Mononuclear cell (primary cell): ENCODE measurements at regions not wholly inside any gene's neighbourhood (a gene's known extent, or its start where the extent isn't known, plus 50 kb on each side); places are given as distances from the start of the nearest gene placed in this dataset.
"Not testable (repeated sequence)": the region's sequence is repeated elsewhere in the genome, so short reads cannot be mapped to it uniquely, and the experiment has no call there.

Source experiments
- H3K27me3 ChIP-seq: 2 replicates; pipeline ENCODE4 v1.6.0; 2011; ENCODE audit warnings: low read length, control low read depth; ENCODE audit not compliant: insufficient read depth
- H3K4me1 ChIP-seq: 2 replicates; pipeline ENCODE4 v1.5.1; 2011; ENCODE audit warnings: mild to moderate bottlenecking, low read length, control low read depth; ENCODE audit not compliant: insufficient read depth
- H3K4me3 ChIP-seq: 2 replicates; pipeline ENCODE4 v1.5.1; 2011; ENCODE audit warnings: mild to moderate bottlenecking, low read length, moderate library complexity
- H3K9me3 ChIP-seq: 2 replicates; pipeline ENCODE4 v1.5.1; 2011; ENCODE audit warnings: low read depth, mild to moderate bottlenecking, control low read depth, low read length

GRCh38 chr11:129711760-129712159 lies 103.9 kb upstream of the TMEM45B start:
- H3K27me3 ChIP-seq, result no peaks in the 10 kb centered on the region
- H3K9me3 ChIP-seq, result no peaks in the 10 kb centered on the region
- no peak overlapping the region for H3K4me3 ChIP-seq
- no peaks in the 10 kb centered on the region for H3K4me1 ChIP-seq

- H3K4me1 ChIP-seq, H3K27me3 ChIP-seq: not testable (repeated sequence)
Observed at GRCh38 chr11:129712486-129713240, 103.0 kb upstream of the TMEM45B start.

GRCh38 chr11:129719037-129719436 lies 96.6 kb upstream of the TMEM45B start:
- H3K4me1 ChIP-seq, result no peaks in the 10 kb centered on the region
- no peak overlapping the region for H3K4me3 ChIP-seq
- no peaks in the 10 kb centered on the region for H3K9me3 ChIP-seq
- H3K27me3 ChIP-seq, result no peaks in the 10 kb centered on the region

More at GRCh38 chr11:129712486-129713240, 103.0 kb upstream of the TMEM45B start:
- H3K9me3 ChIP-seq, H3K4me3 ChIP-seq: not testable (repeated sequence)

- no peaks in the 10 kb centered on the region for H3K9me3 ChIP-seq
- H3K4me1 ChIP-seq, result no peaks in the 10 kb centered on the region
- no peaks in the 10 kb centered on the region for H3K27me3 ChIP-seq
- no peak overlapping the region for H3K4me3 ChIP-seq
Observed at GRCh38 chr11:129720156-129720555, 95.5 kb upstream of the TMEM45B start.

GRCh38 chr11:129720994-129721393 lies 94.7 kb upstream of the TMEM45B start:
- H3K4me1 ChIP-seq, result no peaks in the 10 kb centered on the region
- no peak overlapping the region for H3K4me3 ChIP-seq
- H3K9me3 ChIP-seq, result no peaks in the 10 kb centered on the region
- no peaks in the 10 kb centered on the region for H3K27me3 ChIP-seq

- H3K27me3 ChIP-seq, result no peaks in the 10 kb centered on the region
- H3K4me3 ChIP-seq, result no peak overlapping the region
- H3K4me1 ChIP-seq, result no peaks in the 10 kb centered on the region
- no peaks in the 10 kb centered on the region for H3K9me3 ChIP-seq
Observed at GRCh38 chr11:129721685-129722084, 94.0 kb upstream of the TMEM45B start.

- no peaks in the 10 kb centered on the region for H3K9me3 ChIP-seq
- no peak overlapping the region for H3K4me3 ChIP-seq
- no peaks in the 10 kb centered on the region for H3K27me3 ChIP-seq
- no peaks in the 10 kb centered on the region for H3K4me1 ChIP-seq
Observed at GRCh38 chr11:129722529-129722928, 93.1 kb upstream of the TMEM45B start.

GRCh38 chr11:129723146-129723760 lies 92.4 kb upstream of the TMEM45B start:
- Histone ChIP-seq H3K9me3 (no peaks in the 10 kb centered on the region), H3K4me3 (no peak overlapping the region), H3K4me1 (no peaks in the 10 kb centered on the region), H3K27me3 (no peaks in the 10 kb centered on the region)

- H3K4me3 ChIP-seq, result no peak overlapping the region
- no peaks in the 10 kb centered on the region for H3K4me1 ChIP-seq
- no peaks in the 10 kb centered on the region for H3K9me3 ChIP-seq
- no peaks in the 10 kb centered on the region for H3K27me3 ChIP-seq
Observed at GRCh38 chr11:129723761-129724162, 91.9 kb upstream of the TMEM45B start.

GRCh38 chr11:129724866-129725265 lies 90.8 kb upstream of the TMEM45B start:
- Histone ChIP-seq H3K9me3 (no peaks in the 10 kb centered on the region), H3K27me3 (no peaks in the 10 kb centered on the region), H3K4me1 (no peaks in the 10 kb centered on the region), H3K4me3 (no peak overlapping the region)

- no peaks in the 10 kb centered on the region for H3K4me1 ChIP-seq
- H3K27me3 ChIP-seq, result no peaks in the 10 kb centered on the region
- H3K9me3 ChIP-seq, result no peaks in the 10 kb centered on the region
- H3K4me3 ChIP-seq, result no peak overlapping the region
Observed at GRCh38 chr11:129726179-129726578, 89.5 kb upstream of the TMEM45B start.

GRCh38 chr11:129728581-129728980 lies 87.1 kb upstream of the TMEM45B start:
- H3K4me3 ChIP-seq, result no peak overlapping the region
- no peaks in the 10 kb centered on the region for H3K9me3 ChIP-seq

GRCh38 chr11:129729216-129729615 lies 86.4 kb upstream of the TMEM45B start:
- no peaks in the 10 kb centered on the region for H3K4me1 ChIP-seq
- H3K4me3 ChIP-seq, result no peak overlapping the region
- H3K9me3 ChIP-seq, result no peaks in the 10 kb centered on the region
- no peaks in the 10 kb centered on the region for H3K27me3 ChIP-seq

More at GRCh38 chr11:129728581-129728980, 87.1 kb upstream of the TMEM45B start:
- Histone ChIP-seq H3K27me3 (no peaks in the 10 kb centered on the region), H3K4me1 (no peaks in the 10 kb centered on the region)

GRCh38 chr11:129729823-129730222 lies 85.8 kb upstream of the TMEM45B start:
- no peaks in the 10 kb centered on the region for H3K9me3 ChIP-seq
- H3K4me3 ChIP-seq, result no peak overlapping the region

GRCh38 chr11:129731316-129731715 lies 84.3 kb upstream of the TMEM45B start:
- H3K27me3 ChIP-seq, result no peaks in the 10 kb centered on the region
- H3K4me1 ChIP-seq, result no peaks in the 10 kb centered on the region
- no peak overlapping the region for H3K4me3 ChIP-seq
- H3K9me3 ChIP-seq, result no peaks in the 10 kb centered on the region

More at GRCh38 chr11:129729823-129730222, 85.8 kb upstream of the TMEM45B start:
- Histone ChIP-seq H3K27me3 (no peaks in the 10 kb centered on the region), H3K4me1 (no peaks in the 10 kb centered on the region)

- Histone ChIP-seq H3K4me1 (no peaks in the 10 kb centered on the region), H3K27me3 (peaks cover 3% of the 10 kb centered on the region), H3K9me3 (no peaks in the 10 kb centered on the region), H3K4me3 (no peak overlapping the region)
Observed at GRCh38 chr11:129732941-129733340, 82.7 kb upstream of the TMEM45B start.
